Right hindlimb (tissue), 1 donor: ENCODE measurements at regions not wholly inside any gene's neighbourhood (a gene's known extent, or its start where the extent isn't known, plus 50 kb on each side); places are given as distances from the start of the nearest gene placed in this dataset.

Experiments used
- DNase-seq: peaks from one replicate; pipeline ENCODE4 v3.0.0-alpha.2; 2018

- DNase-seq: no peak
These were observed 52.0 kb upstream of the OSBPL8 start for GRCh38 chr12:76611533-76611932.

GRCh38 chr12:76614364-76614763 is 54.8 kb upstream of the OSBPL8 start:
- no peak for DNase-seq

GRCh38 chr12:76618031-76618430 is 58.5 kb upstream of the OSBPL8 start:
- no peak for DNase-seq

DNA sequence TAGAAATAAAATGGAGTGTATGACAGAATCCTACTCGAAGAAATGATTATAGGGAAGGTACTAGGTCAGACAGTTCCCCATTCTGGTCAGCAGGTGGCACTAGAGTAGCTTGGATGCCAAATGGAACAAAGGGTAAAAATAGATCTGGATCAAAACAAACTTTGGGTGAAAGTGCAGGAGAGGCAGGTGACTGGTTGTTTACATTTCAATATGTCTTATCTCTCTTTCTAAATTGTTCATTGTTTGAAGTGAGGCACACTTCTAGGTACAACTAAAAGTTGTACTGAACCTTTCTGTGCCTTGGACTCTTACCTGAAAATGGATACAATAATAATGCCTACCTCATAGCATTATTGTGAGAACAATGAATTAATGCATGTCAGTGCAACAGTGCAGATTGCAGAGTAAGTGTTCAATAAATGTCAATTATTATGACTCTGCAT is 62.0 kb upstream of the OSBPL8 start:
- peak; percentile 74 for DNase-seq

- DNase-seq: no peak
These were observed 62.8 kb upstream of the OSBPL8 start for GRCh38 chr12:76622351-76622750.

GRCh38 chr12:76622915-76623314 is 63.3 kb upstream of the OSBPL8 start:
- DNase-seq: no peak

- DNase-seq: no peak
These were observed 64.4 kb upstream of the OSBPL8 start for GRCh38 chr12:76623931-76624330.

DNA sequence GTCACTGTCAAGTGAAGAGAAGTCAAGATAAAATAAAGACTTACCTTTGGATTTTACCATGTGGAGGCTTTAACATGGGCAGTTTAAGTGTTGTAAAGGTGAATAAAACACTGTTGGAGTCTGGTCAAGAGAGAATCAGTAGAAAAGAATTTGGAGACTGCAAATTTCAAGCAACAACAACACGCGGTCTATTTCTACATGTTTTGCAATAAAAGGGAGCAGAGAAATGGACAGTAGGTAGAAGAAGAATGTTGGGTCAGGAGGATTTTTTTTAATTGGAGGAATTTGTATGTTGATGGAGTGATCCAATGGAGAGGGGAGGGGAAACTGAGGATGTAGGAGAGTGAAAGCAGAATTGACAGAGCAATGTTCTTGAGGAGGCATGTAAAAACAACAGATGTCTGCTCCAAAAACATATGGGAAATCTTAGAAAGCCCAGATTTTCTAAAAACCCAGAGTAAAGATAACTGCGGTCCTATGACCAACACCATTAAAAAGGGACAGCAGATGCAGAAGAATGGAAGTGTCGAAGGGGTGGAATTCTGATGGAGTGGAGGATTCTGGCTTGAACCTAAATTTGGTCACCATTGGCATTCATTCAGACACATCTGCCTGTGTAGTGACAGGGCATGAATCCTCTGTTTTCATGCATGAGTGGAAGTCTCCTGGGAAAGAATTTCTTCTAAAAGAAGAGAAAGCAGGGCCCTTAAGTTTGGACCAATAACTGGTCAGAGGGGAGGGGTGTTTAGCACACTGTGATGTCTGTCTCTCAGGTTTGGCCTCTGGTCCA is 68.0 kb upstream of the OSBPL8 start:
- DNase-seq: no peak

DNA sequence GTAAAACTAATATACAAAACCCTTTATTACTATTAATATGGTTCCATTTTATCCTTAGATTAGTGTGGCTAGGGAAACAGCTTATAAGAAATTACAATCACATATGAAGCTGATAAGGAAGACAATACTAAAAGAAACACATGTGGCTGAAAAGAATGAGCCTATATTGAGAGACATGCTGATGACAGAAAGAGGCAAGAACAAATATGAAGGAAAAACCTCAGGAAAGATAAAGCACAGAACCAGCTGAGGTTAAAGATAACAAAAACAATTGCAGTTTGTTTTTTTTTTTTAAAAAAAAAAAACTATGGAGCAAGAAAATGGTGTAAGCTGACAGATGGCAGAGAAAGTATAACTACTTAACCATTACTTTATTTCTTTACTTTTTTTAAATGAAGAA is 69.2 kb upstream of the OSBPL8 start:
- DNase-seq: no peak

- DNase-seq: no peak
These were observed 72.2 kb upstream of the OSBPL8 start for GRCh38 chr12:76631741-76632140.

DNA sequence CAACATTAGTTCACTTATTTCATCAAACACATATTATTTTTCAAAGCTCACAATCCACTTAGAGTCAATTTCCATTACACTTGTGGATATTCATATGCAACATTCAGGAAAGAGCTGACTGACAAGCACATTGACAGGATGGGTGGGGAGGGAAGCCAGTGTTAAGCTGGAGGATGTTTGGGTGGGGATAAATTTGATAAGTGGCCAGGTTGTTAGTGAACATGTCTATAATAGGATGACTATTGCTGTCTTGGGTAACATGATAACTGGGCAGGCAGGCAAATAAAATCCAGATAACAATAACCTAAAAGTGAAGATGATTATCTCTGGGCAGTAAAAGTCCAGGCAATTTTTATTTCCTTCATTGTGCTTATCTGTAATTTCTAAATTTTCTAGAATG is 73.8 kb upstream of the OSBPL8 start:
- DNase-seq: no peak

GRCh38 chr12:76634133-76634532 is 74.6 kb upstream of the OSBPL8 start:
- DNase-seq: no peak

DNA sequence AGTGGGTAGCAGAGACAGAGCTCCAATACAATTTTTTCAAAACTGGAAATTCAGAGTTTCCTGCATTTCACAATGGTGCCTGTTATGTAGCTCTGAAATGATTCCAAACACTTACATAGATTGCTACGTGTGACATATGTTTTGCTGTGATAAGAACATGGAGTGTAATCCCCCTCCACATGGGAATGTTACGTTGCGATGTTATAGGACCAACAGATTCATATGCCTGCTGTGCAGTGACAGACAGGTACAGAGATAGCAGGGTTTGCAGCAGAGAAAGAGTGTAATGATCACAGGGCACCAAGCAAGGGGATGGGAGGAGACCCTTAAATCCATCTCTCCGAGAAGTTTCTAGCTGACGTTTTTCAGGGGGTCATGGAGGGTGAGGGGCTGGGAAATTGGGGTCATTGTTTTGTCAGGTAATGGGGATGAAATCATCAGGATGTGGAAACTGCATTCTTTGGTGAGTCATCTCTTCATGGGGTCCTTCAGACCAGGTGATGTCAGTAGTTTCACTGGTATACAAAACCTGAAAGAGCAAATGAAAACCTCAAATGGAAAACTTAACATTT is 76.6 kb upstream of the OSBPL8 start:
- no peak for DNase-seq

DNA sequence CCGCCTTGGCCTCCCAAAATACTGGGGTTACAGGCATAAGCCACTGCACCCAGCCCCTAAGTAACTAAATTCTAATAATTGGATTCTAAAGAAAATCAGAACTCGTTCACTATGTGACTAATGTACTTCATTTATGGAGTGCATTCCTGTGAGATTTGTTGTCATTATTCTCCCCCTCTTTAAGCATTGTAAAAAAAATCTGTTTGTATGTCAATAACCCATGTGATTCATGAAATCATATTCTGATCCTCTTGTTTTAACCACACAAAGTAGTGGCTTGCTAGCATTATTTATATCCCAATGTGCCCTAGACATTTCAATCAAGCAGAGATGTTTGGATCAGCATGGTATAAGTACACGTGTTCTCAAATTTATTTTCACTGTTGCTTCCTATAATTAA is 78.2 kb upstream of the OSBPL8 start:
- no peak for DNase-seq

- no peak for DNase-seq
These were observed 80.1 kb upstream of the OSBPL8 start for GRCh38 chr12:76639646-76640045.

- no peak for DNase-seq
These were observed 81.5 kb upstream of the OSBPL8 start for GRCh38 chr12:76641073-76641472.

- no peak for DNase-seq
These were observed 82.4 kb upstream of the OSBPL8 start for GRCh38 chr12:76641961-76642360.

DNA sequence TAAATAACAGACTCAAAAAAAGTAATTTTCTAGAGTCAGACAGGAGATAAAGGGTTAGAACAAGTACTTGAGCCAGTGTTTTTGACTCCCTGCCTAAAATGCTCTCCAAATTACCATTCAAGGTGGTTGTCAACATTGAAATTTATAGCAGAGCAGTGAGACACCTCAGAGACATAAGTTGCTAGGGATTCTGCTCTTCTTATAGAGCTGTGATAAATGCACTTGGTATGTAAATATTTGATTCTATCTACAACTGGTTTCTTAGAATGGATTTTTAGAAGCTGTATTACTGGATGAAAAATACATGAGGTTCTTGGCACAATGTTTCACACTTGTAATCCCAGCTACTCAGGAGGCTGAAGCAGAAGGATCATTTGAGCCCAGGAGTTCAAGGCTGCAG is 83.9 kb upstream of the OSBPL8 start:
- no peak for DNase-seq

GRCh38 chr12:76644950-76645349 is 85.4 kb upstream of the OSBPL8 start:
- DNase-seq: no peak

DNA sequence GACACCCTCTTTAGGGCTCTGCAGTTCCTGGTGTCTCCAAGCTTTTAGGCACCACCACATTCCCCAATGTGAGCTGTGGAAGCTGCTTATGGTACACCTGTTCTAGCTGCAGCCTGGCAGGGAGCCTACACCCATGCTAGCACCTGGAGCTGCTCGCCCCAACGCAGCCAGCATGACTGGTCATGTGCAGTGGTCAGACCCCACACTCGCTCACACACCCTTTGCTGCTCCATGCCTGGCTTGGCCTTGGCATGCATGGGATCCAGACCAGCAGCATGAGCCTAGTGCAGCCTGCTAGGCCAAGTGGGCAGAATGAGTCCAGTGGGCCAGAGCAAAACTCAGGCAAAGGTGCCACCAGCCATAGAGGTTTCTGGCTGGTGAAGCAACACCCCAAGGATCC is 86.4 kb upstream of the OSBPL8 start:
- DNase-seq: no peak

- no peak for DNase-seq
These were observed 86.8 kb upstream of the OSBPL8 start for GRCh38 chr12:76646366-76646765.

DNA sequence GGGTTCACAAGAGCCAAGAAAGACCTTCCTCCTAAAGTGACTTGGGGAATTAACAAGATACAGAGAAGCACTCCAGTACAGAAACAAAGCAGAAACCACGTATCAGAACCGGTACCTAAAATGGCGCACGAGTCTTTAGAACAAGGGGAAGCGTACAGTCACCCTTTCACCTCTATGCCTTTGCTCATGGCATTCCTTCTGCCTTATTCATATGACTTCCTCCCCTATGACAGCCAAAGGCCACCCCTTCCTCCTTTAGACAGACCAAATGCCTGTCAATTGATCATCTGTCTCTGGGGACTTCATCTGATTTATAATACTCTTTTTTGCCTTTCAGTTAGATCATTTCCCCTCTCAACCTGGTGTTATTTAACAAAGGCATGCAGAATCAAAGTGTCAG is 89.5 kb upstream of the OSBPL8 start:
- no peak for DNase-seq

GRCh38 chr12:76652402-76652801 is 92.8 kb upstream of the OSBPL8 start:
- DNase-seq: no peak

DNA sequence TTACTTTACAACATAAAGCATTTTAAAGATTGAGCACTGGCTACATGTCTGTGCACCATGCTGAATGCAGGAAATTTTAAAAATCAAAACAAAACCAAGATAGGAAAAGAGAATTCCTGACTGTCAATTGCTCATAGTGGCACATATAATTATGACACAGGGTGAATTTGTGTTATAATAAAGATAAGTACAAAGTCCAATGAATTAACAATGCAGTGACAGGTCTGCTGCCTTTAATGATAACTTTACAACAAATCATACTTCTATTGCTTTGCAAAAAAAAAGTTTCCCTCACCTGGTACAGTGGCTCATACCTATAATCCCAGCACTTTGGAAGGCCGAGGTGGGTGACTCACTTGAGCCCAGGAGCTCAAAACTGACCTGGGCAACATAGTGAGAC is 93.8 kb upstream of the OSBPL8 start:
- no peak for DNase-seq

DNA sequence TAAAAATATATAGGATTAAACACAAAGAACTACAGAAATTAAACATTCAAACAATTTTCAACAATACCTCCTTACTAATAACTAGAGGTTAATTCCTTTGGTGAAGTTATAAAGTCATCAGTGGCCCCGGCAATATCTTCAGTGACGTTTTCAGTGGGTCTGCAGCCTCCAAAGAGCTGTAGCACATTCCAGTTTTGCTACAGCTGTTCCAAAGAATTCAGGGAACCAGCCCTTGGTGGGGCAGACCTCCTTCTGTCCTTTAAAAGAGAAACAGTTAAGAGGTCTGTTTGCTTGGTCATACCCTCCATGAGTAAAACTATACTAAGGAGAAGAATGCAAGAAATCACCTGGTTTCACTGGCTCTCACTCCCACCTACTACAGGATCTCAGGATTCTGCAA is 99.2 kb upstream of the ZDHHC17 start:
- no peak for DNase-seq
